HG02884 (cell line): ENCODE measurements at regions not wholly inside any gene's neighbourhood (a gene's known extent, or its start where the extent isn't known, plus 50 kb on each side); places are given as distances from the start of the nearest gene placed in this dataset.

Source experiments
- ATAC-seq: cut with Tn5 transposase; IDR thresholded peaks from one replicate; pipeline ENCODE4 v1.9.1; 2021; ENCODE audit warnings: mild to moderate bottlenecking, moderate library complexity; ENCODE audit not compliant: unreplicated experiment

GRCh38 chr9:85213650-85214607 lies 527.8 kb downstream of the AGTPBP1 start:
- ATAC-seq = no peak

GRCh38 chr9:85212887-85213286 lies 528.9 kb downstream of the AGTPBP1 start:
- ATAC-seq = no peak

GRCh38 chr9:85212209-85212608 lies 529.5 kb downstream of the AGTPBP1 start:
- no peak for ATAC-seq

GRCh38 chr9:85208666-85209065 lies 533.1 kb downstream of the AGTPBP1 start:
- ATAC-seq = no peak

GRCh38 chr9:85204176-85204575 lies 534.6 kb downstream of the NTRK2 start:
- no peak for ATAC-seq

GRCh38 chr9:85202596-85202995 lies 533.1 kb downstream of the NTRK2 start:
- ATAC-seq = no peak

GRCh38 chr9:85200726-85201404 lies 531.3 kb downstream of the NTRK2 start:
- no peak for ATAC-seq

- no peak for ATAC-seq
Measured at GRCh38 chr9:85199866-85200495, 530.5 kb downstream of the NTRK2 start.

GRCh38 chr9:85192750-85193149 lies 523.2 kb downstream of the NTRK2 start:
- no peak for ATAC-seq

GRCh38 chr9:85186218-85186585 lies 516.7 kb downstream of the NTRK2 start:
- no peak for ATAC-seq

- ATAC-seq = no peak
Measured at GRCh38 chr9:85185486-85186217, 516.1 kb downstream of the NTRK2 start.

- ATAC-seq = no peak
Measured at GRCh38 chr9:85182383-85182782, 512.9 kb downstream of the NTRK2 start.

GRCh38 chr9:85178474-85178873 lies 508.9 kb downstream of the NTRK2 start:
- ATAC-seq = no peak

GRCh38 chr9:85173967-85174366 lies 504.4 kb downstream of the NTRK2 start:
- ATAC-seq = no peak

- ATAC-seq = no peak
Measured at GRCh38 chr9:85172001-85172978, 502.8 kb downstream of the NTRK2 start.

GRCh38 chr9:85171163-85171562 lies 501.6 kb downstream of the NTRK2 start:
- ATAC-seq = no peak

GRCh38 chr9:85168412-85168811 lies 498.9 kb downstream of the NTRK2 start:
- ATAC-seq = no peak

- no peak for ATAC-seq
Measured at GRCh38 chr9:85167146-85167545, 497.6 kb downstream of the NTRK2 start.

- ATAC-seq = no peak
Measured at GRCh38 chr9:85163825-85164224, 494.3 kb downstream of the NTRK2 start.

GRCh38 chr9:85163415-85163814 lies 493.9 kb downstream of the NTRK2 start:
- no peak for ATAC-seq
